OCI-LY7 (cell line): ENCODE measurements at regions not wholly inside any gene's neighbourhood (a gene's known extent, or its start where the extent isn't known, plus 50 kb on each side); places are given as distances from the start of the nearest gene placed in this dataset.

Experiments used
- BruUV-seq: library from RNA; stranded (reverse); fragments of 400-500 nt; replicated peaks from 2 replicates; lab custom pipeline; 2021; lab: Mats Ljungman, UMichigan
- CTCF ChIA-PET: fragments of 300-600 bp; sonication (Branson Sonifier 250); formaldehyde crosslinking; loops from one replicate; lab custom pipeline; 2022; ENCODE audit warnings: antibody characterized with exemption; ENCODE audit not compliant: unreplicated experiment; lab: Charles Lee
- POLR2A ChIA-PET: fragments of 300-600 bp; sonication (Branson Sonifier 250); formaldehyde crosslinking; loops from one replicate; lab custom pipeline; 2022; ENCODE audit warnings: antibody characterized with exemption; lab: Charles Lee
- DNase-seq: peaks from one replicate; pipeline ENCODE4 v3.0.0-alpha.2; 2015; ENCODE audit warnings: low spot score
- H2AFZ ChIP-seq: fragments of 200-600 bp; sonication (generic), shearing (Covaris generic); 2 replicates; pipeline ENCODE4 v1.6.1; 2014; ENCODE audit warnings: mild to moderate bottlenecking, antibody characterized with exemption, low read length, moderate library complexity
- H3K27ac ChIP-seq: fragments of 200-600 bp; sonication (generic); 2 replicates; pipeline ENCODE4 v1.5.1; 2014; ENCODE audit warnings: mixed run types, low read depth, mild to moderate bottlenecking, moderate library complexity, low read length, inconsistent platforms; ENCODE audit not compliant: poor library complexity, severe bottlenecking
- H3K36me3 ChIP-seq: fragments of 200-600 bp; sonication (generic); 2 replicates; pipeline ENCODE4 v1.6.1; 2014; ENCODE audit warnings: mild to moderate bottlenecking, antibody characterized with exemption, low read length, moderate library complexity, mixed read lengths; ENCODE audit not compliant: insufficient read depth
- H3K4me1 ChIP-seq: fragments of 200-600 bp; sonication (generic); 2 replicates; pipeline ENCODE4 v1.5.1; 2014; ENCODE audit warnings: mild to moderate bottlenecking, low read length; ENCODE audit not compliant: insufficient read depth, poor library complexity, severe bottlenecking
- H3K4me2 ChIP-seq: fragments of 200-600 bp; sonication (generic); 2 replicates; pipeline ENCODE4 v1.6.1; 2014; ENCODE audit warnings: mild to moderate bottlenecking, low read length
- H3K4me3 ChIP-seq: fragments of 200-600 bp; sonication (generic); 2 replicates; pipeline ENCODE4 v1.5.1; 2014; ENCODE audit warnings: mild to moderate bottlenecking, low read depth, low read length; ENCODE audit not compliant: poor library complexity, severe bottlenecking
- H3K79me2 ChIP-seq: fragments of 200-600 bp; sonication (generic); 2 replicates; pipeline ENCODE4 v1.6.1; 2016; ENCODE audit warnings: low read depth, mild to moderate bottlenecking, low read length, moderate library complexity, mixed read lengths; ENCODE audit not compliant: insufficient read depth
- H3K9me2 ChIP-seq: fragments of 200-600 bp; sonication (generic); 2 replicates; pipeline ENCODE4 v1.6.1; 2016; ENCODE audit warnings: mild to moderate bottlenecking, low read length, mixed read lengths; ENCODE audit not compliant: insufficient read depth
- H3K9me3 ChIP-seq: fragments of 200-600 bp; sonication (generic); 2 replicates; pipeline ENCODE4 v1.6.1; 2014; ENCODE audit warnings: mild to moderate bottlenecking, mixed run types, low read length, mixed read lengths
- H4K20me1 ChIP-seq: fragments of 200-600 bp; sonication (generic); 2 replicates; pipeline ENCODE4 v1.6.1; 2014; ENCODE audit warnings: mild to moderate bottlenecking, antibody characterized with exemption, low read length, moderate library complexity, mixed read lengths; ENCODE audit not compliant: insufficient read depth
- EZH2phosphoT487 ChIP-seq: fragments of 200-600 bp; sonication (generic); IDR thresholded peaks from 2 replicates; pipeline ENCODE4 v1.6.1; 2018; ENCODE audit warnings: low read depth, borderline replicate concordance, mild to moderate bottlenecking, mixed run types, antibody characterized with exemption, low read length, moderate library complexity, mixed read lengths
- intact Hi-C: fragments of 100-400 bp; cut with micrococcal nuclease; formaldehyde crosslinking; loops from one replicate; pipeline ENCODE4 v1.10.0; 2022; ENCODE audit not compliant: unreplicated experiment
- TF ChIP-seq, protein P1 (sequence below): fragments of 200-600 bp; sonication (generic); conservative IDR thresholded peaks from 2 replicates; pipeline ENCODE4 v1.5.1; 2014; ENCODE audit warnings: mild to moderate bottlenecking, antibody characterized with exemption, low read length, moderate library complexity, mixed read lengths

DNA sequence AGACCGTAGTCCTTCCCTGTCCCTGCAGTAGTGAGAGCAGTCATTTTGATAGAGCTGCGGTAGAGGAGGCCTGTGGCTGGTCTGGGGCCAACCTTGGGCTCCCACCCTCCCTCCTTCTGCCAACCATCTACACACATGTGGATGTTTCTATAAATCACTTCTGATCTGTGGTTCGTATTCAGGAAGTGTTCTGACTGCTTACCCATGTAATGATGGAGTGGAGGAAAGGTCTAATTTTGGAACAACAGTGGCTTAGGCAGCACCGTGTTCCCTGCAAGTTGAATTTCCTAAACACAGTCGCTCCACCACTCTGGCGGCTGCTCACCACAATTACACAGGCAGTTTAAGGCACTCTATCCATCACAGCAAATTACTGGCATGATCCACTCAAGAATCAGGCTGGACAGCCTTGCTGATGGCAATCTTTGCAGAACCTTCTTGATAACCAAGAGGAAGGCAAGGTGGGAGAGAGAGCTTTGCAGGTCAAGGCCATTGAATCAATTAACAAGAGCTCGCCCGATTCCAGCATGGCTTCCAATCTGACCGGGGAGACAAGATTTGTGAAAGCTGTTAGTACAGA lies 104.7 kb upstream of the VEPH1 start:
- DNase-seq = no peak
- H3K4me3 ChIP-seq = no peak overlapping the region
- BruUV-seq = no TSS peak
- no peak overlapping the region for H3K4me2 ChIP-seq
- H3K36me3 ChIP-seq = no peaks in the 10 kb centered on the region
- intact Hi-C loops = no loop called here
- ChIA-PET POLR2A (interaction anchor here (1.3 kb wide), 1 partner anchor 40 kb away, joined by 3 read pairs; no protein-coding TSS in a partner anchor), CTCF (no interaction called here)
- no peak overlapping the region for H2AFZ ChIP-seq
- no peaks in the 10 kb centered on the region for H3K4me1 ChIP-seq
- no peaks in the 10 kb centered on the region for H3K9me3 ChIP-seq
- TF ChIP-seq EZH2phosphoT487 = no peak
- TF ChIP-seq, protein P1, sequence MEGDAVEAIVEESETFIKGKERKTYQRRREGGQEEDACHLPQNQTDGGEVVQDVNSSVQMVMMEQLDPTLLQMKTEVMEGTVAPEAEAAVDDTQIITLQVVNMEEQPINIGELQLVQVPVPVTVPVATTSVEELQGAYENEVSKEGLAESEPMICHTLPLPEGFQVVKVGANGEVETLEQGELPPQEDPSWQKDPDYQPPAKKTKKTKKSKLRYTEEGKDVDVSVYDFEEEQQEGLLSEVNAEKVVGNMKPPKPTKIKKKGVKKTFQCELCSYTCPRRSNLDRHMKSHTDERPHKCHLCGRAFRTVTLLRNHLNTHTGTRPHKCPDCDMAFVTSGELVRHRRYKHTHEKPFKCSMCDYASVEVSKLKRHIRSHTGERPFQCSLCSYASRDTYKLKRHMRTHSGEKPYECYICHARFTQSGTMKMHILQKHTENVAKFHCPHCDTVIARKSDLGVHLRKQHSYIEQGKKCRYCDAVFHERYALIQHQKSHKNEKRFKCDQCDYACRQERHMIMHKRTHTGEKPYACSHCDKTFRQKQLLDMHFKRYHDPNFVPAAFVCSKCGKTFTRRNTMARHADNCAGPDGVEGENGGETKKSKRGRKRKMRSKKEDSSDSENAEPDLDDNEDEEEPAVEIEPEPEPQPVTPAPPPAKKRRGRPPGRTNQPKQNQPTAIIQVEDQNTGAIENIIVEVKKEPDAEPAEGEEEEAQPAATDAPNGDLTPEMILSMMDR = no peak
- H3K79me2 ChIP-seq = no peaks in the 10 kb centered on the region
- no peaks in the 10 kb centered on the region for H3K9me2 ChIP-seq
- no peak overlapping the region for H3K27ac ChIP-seq
- H4K20me1 ChIP-seq = no peaks in the 10 kb centered on the region

DNA sequence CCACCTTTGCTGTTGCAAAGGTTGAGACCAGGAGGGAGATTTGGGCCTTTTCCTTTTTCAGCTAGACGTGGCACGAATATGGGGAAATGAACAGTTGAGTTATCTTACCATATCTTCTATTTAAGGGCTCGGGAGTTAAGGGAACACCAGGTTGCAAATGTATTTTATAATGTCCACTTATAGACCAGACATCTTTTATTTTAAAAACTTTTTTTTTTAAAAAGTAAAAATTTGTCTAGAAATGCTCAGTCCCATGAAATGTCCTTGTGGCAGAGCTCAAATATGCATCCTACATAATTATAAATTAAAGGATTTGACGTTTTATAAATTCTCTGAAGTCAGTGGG lies 103.6 kb upstream of the VEPH1 start:
- Histone ChIP-seq H3K27ac (no peak overlapping the region), H3K4me3 (no peak overlapping the region), H2AFZ (no peak overlapping the region), H3K9me3 (no peaks in the 10 kb centered on the region), H3K4me1 (no peaks in the 10 kb centered on the region), H4K20me1 (no peaks in the 10 kb centered on the region), H3K79me2 (no peaks in the 10 kb centered on the region), H3K36me3 (no peaks in the 10 kb centered on the region), H3K4me2 (no peak overlapping the region), H3K9me2 (no peaks in the 10 kb centered on the region)
- ChIA-PET CTCF (no interaction called here), POLR2A (no interaction called here)
- intact Hi-C loops = no loop called here
- no TSS peak for BruUV-seq
- TF ChIP-seq EZH2phosphoT487 = no peak
- TF ChIP-seq, protein P1 = peak; percentile 49; the same call in 1 of the 2 replicates
- DNase-seq = no peak

DNA sequence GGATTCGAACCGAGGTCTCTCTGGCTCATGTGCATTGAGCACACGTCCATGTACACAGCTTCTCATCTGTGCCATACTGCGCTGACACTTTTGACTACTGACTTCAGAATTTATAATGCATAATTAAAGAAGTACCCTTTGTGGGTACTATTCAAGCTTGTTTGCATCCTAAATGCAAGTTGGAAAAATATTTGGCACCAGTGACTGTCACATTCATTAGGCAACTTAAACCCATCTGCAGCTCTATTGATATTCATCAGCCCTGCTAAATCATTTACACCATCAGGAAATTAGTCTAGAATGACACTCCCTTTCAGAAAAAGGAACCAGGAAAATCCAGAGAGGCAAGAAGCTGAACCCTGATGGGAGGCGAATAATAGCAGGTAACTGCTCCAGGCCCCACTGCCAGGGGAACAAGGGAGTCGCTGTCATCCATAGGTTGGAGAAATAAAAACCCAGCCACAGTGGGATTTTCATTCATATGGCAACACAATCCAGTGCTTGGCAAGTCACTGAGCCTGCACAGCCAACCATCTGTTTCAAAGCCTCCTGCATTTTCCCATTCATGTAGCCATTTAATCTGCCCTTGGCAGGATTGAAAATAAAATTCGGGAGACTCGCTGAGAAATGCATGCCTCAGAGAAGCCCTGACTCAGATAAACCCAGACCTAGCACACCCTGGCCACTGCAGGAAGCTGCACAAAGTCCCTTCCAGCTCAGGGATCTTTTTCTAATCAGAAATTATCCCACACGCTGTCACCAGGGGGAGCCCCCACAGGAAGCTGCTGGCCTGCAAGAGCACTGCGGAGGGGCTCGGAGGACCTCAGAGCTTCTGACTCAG lies 103.0 kb upstream of the VEPH1 start:
- ChIA-PET CTCF (no interaction called here), POLR2A (no interaction called here)
- Histone ChIP-seq H3K9me2 (no peaks in the 10 kb centered on the region), H3K4me1 (no peaks in the 10 kb centered on the region), H3K27ac (no peak overlapping the region), H2AFZ (no peak overlapping the region), H3K4me2 (no peak overlapping the region), H3K79me2 (no peaks in the 10 kb centered on the region), H4K20me1 (no peaks in the 10 kb centered on the region), H3K36me3 (no peaks in the 10 kb centered on the region), H3K4me3 (no peak overlapping the region), H3K9me3 (no peaks in the 10 kb centered on the region)
- intact Hi-C loops = no loop called here
- BruUV-seq = no TSS peak
- DNase-seq = peak; percentile 58
- no peak for TF ChIP-seq EZH2phosphoT487
- TF ChIP-seq, protein P1 = peak; percentile 85
